ENCODE measurements at regions not wholly inside any gene's neighbourhood (a gene's known extent, or its start where the extent isn't known, plus 50 kb on each side); places are given as distances from the start of the nearest gene placed in this dataset.

- DNase-seq = no peak
- H3K27me3 ChIP-seq (ENCODE audit: control insufficient read depth, insufficient read depth, low read length) = peaks cover 11% of the 10 kb centered on the region
- 89% methylated on average over 2 of the region's 2 CpGs for WGBS (ENCODE audit: insufficient coverage)
- no peak overlapping the region for H3K27ac ChIP-seq (ENCODE audit: low read length)
- no peak overlapping the region for H3K4me3 ChIP-seq (ENCODE audit: low read length)
- H3K36me3 Mint-ChIP-seq = no peaks in the 10 kb centered on the region
- intact Hi-C loops (cut with micrococcal nuclease) = no loop called here
- no peak for TF ChIP-seq CTCF (IDR thresholded peaks at IDR 0.05)
- H3K9me3 Mint-ChIP-seq = no peaks in the 10 kb centered on the region
- no peak overlapping the region for H3K4me3 Mint-ChIP-seq
- peaks cover 4 to 10% of the 10 kb centered on the region in 2 donors for H3K4me1 Mint-ChIP-seq
- peaks cover 10% of the 10 kb centered on the region for H3K4me1 ChIP-seq (ENCODE audit: control insufficient read depth, insufficient read depth, low read length)
- peaks cover 28 to 59% of the 10 kb centered on the region in 2 donors for H3K27me3 Mint-ChIP-seq (ENCODE audit: low read depth in 2 of 2)
- no peak overlapping the region for H3K27ac Mint-ChIP-seq
- ATAC-seq = no peak
- H3K36me3 ChIP-seq (ENCODE audit: control insufficient read depth, insufficient read depth, low read length) = no peaks in the 10 kb centered on the region
- no peaks in the 10 kb centered on the region for H3K9me3 ChIP-seq (ENCODE audit: control insufficient read depth, insufficient read depth, low read length)
Measured at GRCh38 chr5:135194126-135194488, 160.1 kb upstream of the PITX1 start.

GRCh38 chr5:135193213-135194125, 159.4 kb upstream of the PITX1 start:
- Mint-ChIP-seq H3K4me1 (peaks cover 4 to 10% of the 10 kb centered on the region in 2 donors), H3K27me3 (ENCODE audit: low read depth in 2 of 2) (peaks cover 28 to 53% of the 10 kb centered on the region in 2 donors), H3K36me3 (no peaks in the 10 kb centered on the region), H3K27ac (no peak overlapping the region), H3K4me3 (no peak overlapping the region), H3K9me3 (no peaks in the 10 kb centered on the region)
- Histone ChIP-seq H3K36me3 (ENCODE audit: control insufficient read depth, insufficient read depth, low read length) (no peaks in the 10 kb centered on the region), H3K9me3 (ENCODE audit: control insufficient read depth, insufficient read depth, low read length) (no peaks in the 10 kb centered on the region), H3K4me1 (ENCODE audit: control insufficient read depth, insufficient read depth, low read length) (peaks cover 10% of the 10 kb centered on the region), H3K27me3 (ENCODE audit: control insufficient read depth, insufficient read depth, low read length) (peaks cover 11% of the 10 kb centered on the region), H3K27ac (ENCODE audit: low read length) (no peak overlapping the region), H3K4me3 (ENCODE audit: low read length) (no peak overlapping the region)
- ATAC-seq = no peak
- WGBS (ENCODE audit: insufficient coverage) = 65% methylated on average over 7 of the region's 8 CpGs
- no peak for DNase-seq
- intact Hi-C loops (cut with micrococcal nuclease) = no loop called here
- no peak for TF ChIP-seq CTCF (IDR thresholded peaks at IDR 0.05)

GRCh38 chr5:135192351-135192750, 158.3 kb upstream of the PITX1 start:
- Mint-ChIP-seq H3K36me3 (no peaks in the 10 kb centered on the region), H3K4me1 (peaks cover 4 to 10% of the 10 kb centered on the region in 2 donors), H3K9me3 (no peaks in the 10 kb centered on the region), H3K4me3 (no peak overlapping the region), H3K27ac (no peak overlapping the region), H3K27me3 (ENCODE audit: low read depth in 2 of 2) (peaks cover 28 to 42% of the 10 kb centered on the region in 2 donors)
- peaks cover 10% of the 10 kb centered on the region for H3K4me1 ChIP-seq (ENCODE audit: control insufficient read depth, insufficient read depth, low read length)
- H3K27me3 ChIP-seq (ENCODE audit: control insufficient read depth, insufficient read depth, low read length) = peaks cover 11% of the 10 kb centered on the region
- H3K36me3 ChIP-seq (ENCODE audit: control insufficient read depth, insufficient read depth, low read length) = no peaks in the 10 kb centered on the region
- TF ChIP-seq CTCF (IDR thresholded peaks at IDR 0.05) = no peak
- ATAC-seq (no peak), DNase-seq (no peak)
- intact Hi-C loops (cut with micrococcal nuclease) = no loop called here
- H3K4me3 ChIP-seq (ENCODE audit: low read length) = no peak overlapping the region
- 90% methylated on average over 7 of the region's 7 CpGs for WGBS (ENCODE audit: insufficient coverage)
- no peak overlapping the region for H3K27ac ChIP-seq (ENCODE audit: low read length)
- no peaks in the 10 kb centered on the region for H3K9me3 ChIP-seq (ENCODE audit: control insufficient read depth, insufficient read depth, low read length)
